NB4 (cell line): ENCODE measurements at regions not wholly inside any gene's neighbourhood (a gene's known extent, or its start where the extent isn't known, plus 50 kb on each side); places are given as distances from the start of the nearest gene placed in this dataset.
"Not testable (repeated sequence)": the region's sequence is repeated elsewhere in the genome, so short reads cannot be mapped to it uniquely, and the experiment has no call there.

ENCODE experiments used
- DNase-seq: peaks from one replicate; pipeline ENCODE4 v3.0.0; 2010; ENCODE audit warnings: low read depth
- H3K4me3 ChIP-seq: one replicate; pipeline ENCODE4 v1.5.1; 2011; ENCODE audit warnings: mild to moderate bottlenecking, low read depth, low read length, moderate library complexity
- CTCF ChIP-seq: IDR thresholded peaks from one replicate; pipeline ENCODE4 v1.5.1; 2012; ENCODE audit warnings: low read depth, low read length
- MAX ChIP-seq: IDR thresholded peaks from 2 replicates; pipeline ENCODE4 v1.6.1; 2011; ENCODE audit warnings: low read depth, low read length
- MYC ChIP-seq: IDR thresholded peaks from 2 replicates; pipeline ENCODE4 v1.6.1; 2011; ENCODE audit warnings: low read depth, low read length
- POLR2A ChIP-seq: IDR thresholded peaks from 2 replicates; pipeline ENCODE4 v1.6.1; 2011; ENCODE audit warnings: mild to moderate bottlenecking; ENCODE audit not compliant: insufficient read length; ENCODE audit errors: extremely low read depth

- no peak overlapping the region for H3K4me3 ChIP-seq
- DNase-seq: no peak
- no peak for TF ChIP-seq MAX
- no peak for TF ChIP-seq CTCF
Observed at GRCh38 chr13:90726375-90726774, 621.1 kb upstream of the MIR17HG start.

- TF ChIP-seq POLR2A: no peak
- no peak for TF ChIP-seq CTCF
- TF ChIP-seq MAX: no peak
- no peak for TF ChIP-seq MYC
- peak; percentile 4 for DNase-seq
Observed at GRCh38 chr13:90732049-90732448, 615.4 kb upstream of the MIR17HG start.

GRCh38 chr13:90734497-90734896 is 613.0 kb upstream of the MIR17HG start:
- H3K4me3 ChIP-seq, DNase-seq: not testable (repeated sequence)

More at GRCh38 chr13:90732049-90732448, 615.4 kb upstream of the MIR17HG start:
- no peak overlapping the region for H3K4me3 ChIP-seq

GRCh38 chr13:90738881-90739280 is 608.6 kb upstream of the MIR17HG start:
- H3K4me3 ChIP-seq: no peak overlapping the region
- TF ChIP-seq MAX (no peak), POLR2A (no peak), CTCF (no peak), MYC (no peak)
- DNase-seq: no peak

GRCh38 chr13:90740099-90740498 is 607.4 kb upstream of the MIR17HG start:
- TF ChIP-seq MAX (no peak), CTCF (no peak), MYC (no peak), POLR2A (no peak)
- H3K4me3 ChIP-seq: no peak overlapping the region
- no peak for DNase-seq

- no peak for DNase-seq
- TF ChIP-seq POLR2A (no peak), MYC (no peak), CTCF (no peak), MAX (no peak)
- H3K4me3 ChIP-seq: no peak overlapping the region
Observed at GRCh38 chr13:90742381-90742780, 605.1 kb upstream of the MIR17HG start.
